ENCODE measurements at regions not wholly inside any gene's neighbourhood (a gene's known extent, or its start where the extent isn't known, plus 50 kb on each side); places are given as distances from the start of the nearest gene placed in this dataset.
"Not testable (repeated sequence)": the region's sequence is repeated elsewhere in the genome, so short reads cannot be mapped to it uniquely, and the experiment has no call there.

DNA sequence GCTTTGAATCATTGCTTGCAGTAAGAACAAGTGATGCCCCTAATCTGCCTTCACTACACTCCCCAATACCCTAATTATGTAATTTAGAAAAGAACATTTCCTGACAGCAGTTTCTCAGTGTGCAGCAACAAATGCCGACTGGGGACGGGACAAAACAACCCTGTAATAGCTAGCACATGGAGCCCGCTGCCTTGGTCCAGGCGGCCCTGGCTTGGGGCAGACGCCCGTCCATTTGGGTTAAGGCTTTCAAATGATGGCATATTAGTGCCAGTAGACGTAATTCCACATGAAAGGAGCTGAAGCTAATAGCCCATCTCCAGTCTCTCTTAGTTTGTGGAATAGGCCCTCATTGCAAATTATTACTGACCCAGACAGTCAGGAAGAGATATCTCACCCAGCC, 150.6 kb upstream of the PITX1 start:
- no peak for DNase-seq (ENCODE audit: extremely low read depth in 1 of 2, low read depth in 1 of 2)

DNA sequence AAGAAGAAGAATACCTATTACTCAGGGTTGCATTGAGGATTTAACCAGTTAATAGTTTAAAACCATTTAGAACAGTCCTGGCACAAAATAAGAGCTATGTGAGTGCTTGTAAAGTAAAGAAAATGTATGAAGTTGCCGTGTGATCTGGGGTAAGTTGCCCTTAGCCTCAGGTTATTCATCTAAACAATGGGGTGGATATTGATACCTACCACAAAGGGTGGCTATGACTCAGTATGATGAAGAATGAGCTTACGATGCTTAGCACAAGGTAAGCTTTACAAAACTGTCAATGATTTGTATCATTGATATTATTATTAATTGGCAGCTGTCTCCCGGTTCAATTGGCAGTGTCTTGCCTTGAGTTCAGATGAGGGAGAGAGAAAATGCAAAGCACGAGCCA, 149.4 kb upstream of the PITX1 start:
- no peak for DNase-seq (ENCODE audit: extremely low read depth in 1 of 2, low read depth in 1 of 2)

GRCh38 chr5:135182675-135183074, 148.6 kb upstream of the PITX1 start:
- DNase-seq (ENCODE audit: extremely low read depth in 1 of 2, low read depth in 1 of 2): no peak

GRCh38 chr5:135181653-135182052, 147.6 kb upstream of the PITX1 start:
- no peak for DNase-seq (ENCODE audit: extremely low read depth in 1 of 2, low read depth in 1 of 2)

- DNase-seq (ENCODE audit: extremely low read depth in 1 of 2, low read depth in 1 of 2): no peak
These were observed 145.4 kb upstream of the PITX1 start for GRCh38 chr5:135179308-135179980.

DNA sequence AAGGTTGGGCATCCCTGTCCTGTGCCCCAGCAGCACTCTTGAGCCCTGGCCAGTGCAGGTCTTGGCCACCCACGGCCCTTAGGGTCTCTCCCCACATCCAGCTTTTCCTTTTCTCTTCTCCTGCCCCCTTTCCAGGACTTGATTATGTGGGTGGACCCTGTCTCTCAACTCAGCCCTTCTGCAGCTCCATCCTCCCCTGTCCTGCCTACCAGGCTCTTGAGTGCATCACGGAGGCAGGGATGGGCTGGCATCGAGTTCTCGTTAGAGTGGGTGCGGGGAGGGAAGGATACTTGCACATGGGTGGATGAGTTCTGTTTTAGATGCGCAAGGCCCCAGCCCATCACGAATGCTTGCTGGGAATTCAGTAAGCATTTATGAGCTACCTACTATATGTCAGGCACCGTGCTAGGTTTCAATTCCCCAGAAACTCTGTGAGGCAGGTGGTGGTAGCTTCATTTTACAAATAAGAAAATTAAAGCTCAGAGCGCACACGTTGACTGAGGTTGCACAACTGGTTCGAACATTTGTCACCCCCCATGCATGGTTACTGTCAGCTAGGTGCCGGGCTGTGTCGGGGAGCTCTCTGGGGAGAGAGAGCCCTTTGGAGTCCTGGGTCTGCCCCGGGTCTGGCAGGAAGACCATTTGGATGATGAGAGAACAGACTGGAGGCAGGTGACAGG, 144.6 kb upstream of the PITX1 start:
- no peak for DNase-seq (ENCODE audit: extremely low read depth in 1 of 2, low read depth in 1 of 2)

GRCh38 chr5:135177591-135177990, 143.6 kb upstream of the PITX1 start:
- no peak for DNase-seq (ENCODE audit: extremely low read depth in 1 of 2, low read depth in 1 of 2)

DNA sequence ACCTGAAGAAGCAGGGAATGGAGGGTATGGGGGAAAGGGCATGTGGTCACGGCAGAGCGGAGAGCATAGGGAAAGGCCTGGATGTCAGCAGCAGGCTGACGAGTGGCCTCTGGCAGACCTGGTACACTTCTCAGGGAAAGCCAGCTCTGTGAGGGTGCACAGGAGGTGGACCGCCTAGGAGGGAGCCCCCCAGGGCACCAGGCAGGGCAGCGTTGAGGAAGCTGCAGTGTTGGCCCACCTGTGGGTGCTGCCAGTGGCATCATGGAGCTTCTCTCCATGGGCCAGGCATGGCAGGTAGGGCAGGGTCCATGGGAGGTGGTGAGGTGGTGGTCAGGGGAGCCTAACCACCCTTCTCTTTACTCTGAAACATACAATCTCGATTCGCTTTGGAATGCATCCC, 143.0 kb upstream of the PITX1 start:
- DNase-seq (ENCODE audit: extremely low read depth in 1 of 2, low read depth in 1 of 2): no peak

DNA sequence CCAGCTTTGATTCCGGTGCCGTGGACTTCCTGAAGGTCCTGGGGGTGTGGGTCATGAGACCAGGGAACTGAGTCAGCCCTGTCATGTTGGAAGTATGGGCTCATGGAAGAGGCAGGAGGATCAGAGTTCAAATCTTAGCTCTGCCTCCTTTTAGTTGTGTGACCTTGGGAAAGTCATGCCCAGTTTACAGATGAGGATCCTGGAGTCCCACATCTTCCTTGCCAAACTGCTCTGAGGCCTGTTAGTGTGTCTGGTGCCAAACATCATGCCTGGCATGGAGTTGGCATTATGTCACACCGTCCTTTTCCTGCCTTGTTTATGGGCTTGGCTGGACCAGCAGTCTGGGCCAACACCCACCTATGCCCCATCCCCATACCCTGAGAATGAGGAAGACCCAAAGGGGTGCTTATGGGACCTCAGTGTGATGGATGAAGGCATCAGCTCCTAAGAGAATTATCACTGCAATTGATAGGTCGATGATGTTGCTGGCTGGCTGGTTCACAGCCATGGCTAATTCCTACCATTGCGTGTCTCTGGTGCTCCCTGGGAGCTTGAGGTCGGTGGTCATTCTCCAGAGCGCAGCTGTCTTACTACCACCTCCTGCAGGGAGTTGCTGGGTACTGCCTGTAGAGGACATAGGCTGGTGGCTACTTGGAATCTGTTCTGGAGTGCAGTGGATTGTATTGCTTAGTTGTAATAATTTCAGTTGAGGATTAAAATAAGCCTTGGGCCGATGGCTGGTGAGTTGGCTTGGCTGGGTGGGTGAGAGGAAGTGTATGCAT, 140.5 kb upstream of the PITX1 start:
- DNase-seq (ENCODE audit: extremely low read depth in 1 of 2, low read depth in 1 of 2): no peak

DNA sequence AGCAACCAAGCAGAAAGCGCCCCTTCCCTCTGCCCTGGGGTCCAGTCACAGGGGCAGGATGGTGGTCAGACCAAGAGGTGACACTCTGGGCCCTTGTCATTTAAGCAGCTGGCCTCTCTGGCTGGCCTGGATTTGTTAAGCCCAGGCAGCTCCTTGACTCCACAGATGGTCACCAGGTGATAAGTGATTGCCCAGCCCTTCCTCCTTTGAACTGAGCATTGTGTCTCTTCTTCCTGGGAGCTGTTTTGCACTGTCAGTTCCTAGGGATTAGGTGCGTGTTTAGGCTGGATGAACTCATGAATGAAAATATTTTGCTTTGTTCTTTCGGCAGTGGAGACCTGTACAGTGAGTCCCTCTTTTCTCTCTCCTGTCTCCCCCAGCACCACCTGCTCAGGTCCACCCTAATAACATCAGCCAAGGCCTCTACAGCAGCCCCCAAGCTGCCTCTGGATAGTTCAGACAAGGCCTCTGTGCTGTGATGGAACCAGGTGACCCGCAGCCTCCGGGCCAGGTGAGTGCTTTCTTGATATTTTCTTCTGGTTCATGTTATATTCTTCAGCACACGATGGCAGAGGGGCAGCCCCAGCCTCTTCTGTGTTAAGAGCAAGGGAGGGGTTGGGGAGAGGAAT, 139.7 kb upstream of the PITX1 start:
- DNase-seq (ENCODE audit: extremely low read depth in 1 of 2, low read depth in 1 of 2): no peak

- no peak for DNase-seq (ENCODE audit: extremely low read depth in 1 of 2, low read depth in 1 of 2)
These were observed 138.7 kb upstream of the PITX1 start for GRCh38 chr5:135172718-135173117.

DNA sequence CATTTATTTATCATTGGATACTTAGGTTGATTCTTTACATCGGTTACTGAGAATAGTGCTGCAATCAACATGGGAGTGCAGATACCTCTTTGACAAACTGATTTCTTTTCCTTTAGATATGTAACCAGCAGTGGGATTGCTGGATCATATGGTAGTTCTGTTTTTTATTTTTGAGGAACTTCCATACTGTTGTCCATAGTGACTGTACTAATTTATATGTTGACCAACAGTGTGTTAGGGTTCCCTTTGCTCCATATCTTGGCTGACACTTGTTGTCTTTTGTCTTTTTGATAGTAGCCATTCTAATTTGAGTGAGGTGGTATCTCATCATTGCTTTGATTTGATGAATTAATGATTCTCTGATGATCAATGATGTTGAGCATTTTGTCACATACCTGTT, 137.3 kb upstream of the PITX1 start:
- DNase-seq (ENCODE audit: extremely low read depth in 1 of 2, low read depth in 1 of 2): no peak

- no peak for DNase-seq (ENCODE audit: extremely low read depth in 1 of 2, low read depth in 1 of 2)
These were observed 136.5 kb upstream of the PITX1 start for GRCh38 chr5:135170500-135170899.

GRCh38 chr5:135169753-135170152, 135.7 kb upstream of the PITX1 start:
- DNase-seq (ENCODE audit: extremely low read depth in 1 of 2, low read depth in 1 of 2): no peak

- DNase-seq (ENCODE audit: extremely low read depth in 1 of 2, low read depth in 1 of 2): no peak
These were observed 133.6 kb upstream of the PITX1 start for GRCh38 chr5:135167634-135168033.

DNA sequence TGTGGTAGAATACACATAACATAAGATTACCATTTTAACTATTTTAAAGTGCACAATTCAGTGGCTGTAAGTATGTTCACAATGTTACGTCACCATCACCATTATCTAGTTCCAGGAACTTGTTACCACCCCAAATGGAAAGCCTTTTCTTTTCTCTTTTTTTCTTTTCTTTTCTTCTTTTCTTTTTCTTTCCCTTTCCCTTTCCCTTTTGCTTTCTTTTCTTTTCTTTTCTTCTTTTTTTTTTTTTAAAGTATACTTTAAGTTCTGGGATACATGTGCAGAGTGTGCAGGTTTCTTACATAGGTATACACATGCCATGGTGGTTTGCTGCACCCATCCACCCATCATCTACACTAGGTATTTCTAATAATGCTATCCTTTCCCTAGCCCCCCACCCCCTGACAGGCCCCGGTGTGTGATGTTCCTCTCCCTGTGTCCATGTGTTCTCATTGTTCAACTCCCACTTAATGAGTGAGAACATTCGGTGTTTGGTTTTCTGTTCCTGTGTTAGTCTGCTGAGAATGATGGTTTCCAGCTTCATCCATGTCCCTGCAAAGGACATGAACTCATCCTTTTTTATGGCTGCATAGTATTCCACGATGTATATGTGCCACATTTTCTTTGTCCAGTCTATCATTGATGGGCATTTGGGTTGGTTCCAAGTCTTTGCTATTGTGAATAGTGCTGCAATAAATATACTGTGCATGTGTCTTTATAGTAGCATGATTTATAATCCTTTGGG, 131.0 kb upstream of the PITX1 start:
- DNase-seq (ENCODE audit: extremely low read depth in 1 of 2, low read depth in 1 of 2): not testable (repeated sequence)

GRCh38 chr5:135163964-135164363, 129.9 kb upstream of the PITX1 start:
- no peak for DNase-seq (ENCODE audit: extremely low read depth in 1 of 2, low read depth in 1 of 2)

DNA sequence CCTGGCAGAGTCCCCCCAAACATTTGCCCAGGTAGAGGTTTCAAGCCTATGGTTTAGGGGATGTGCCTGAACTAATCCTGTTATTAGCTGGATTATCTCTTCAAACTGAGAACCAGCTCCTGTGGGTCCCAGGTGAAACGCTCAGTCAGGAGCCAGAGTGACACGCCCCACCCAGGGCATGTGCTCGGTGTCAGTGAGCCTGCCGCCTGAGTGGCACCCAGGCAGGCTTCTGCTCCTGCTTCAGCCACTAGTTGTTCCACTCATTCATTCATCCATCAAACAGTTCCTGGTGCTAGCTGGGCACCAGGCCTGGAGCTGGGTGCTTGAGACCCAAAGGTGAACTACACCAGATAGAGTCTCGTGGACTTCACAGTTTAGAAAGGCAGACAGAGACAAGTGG, 129.4 kb upstream of the PITX1 start:
- no peak for DNase-seq (ENCODE audit: extremely low read depth in 1 of 2, low read depth in 1 of 2)

DNA sequence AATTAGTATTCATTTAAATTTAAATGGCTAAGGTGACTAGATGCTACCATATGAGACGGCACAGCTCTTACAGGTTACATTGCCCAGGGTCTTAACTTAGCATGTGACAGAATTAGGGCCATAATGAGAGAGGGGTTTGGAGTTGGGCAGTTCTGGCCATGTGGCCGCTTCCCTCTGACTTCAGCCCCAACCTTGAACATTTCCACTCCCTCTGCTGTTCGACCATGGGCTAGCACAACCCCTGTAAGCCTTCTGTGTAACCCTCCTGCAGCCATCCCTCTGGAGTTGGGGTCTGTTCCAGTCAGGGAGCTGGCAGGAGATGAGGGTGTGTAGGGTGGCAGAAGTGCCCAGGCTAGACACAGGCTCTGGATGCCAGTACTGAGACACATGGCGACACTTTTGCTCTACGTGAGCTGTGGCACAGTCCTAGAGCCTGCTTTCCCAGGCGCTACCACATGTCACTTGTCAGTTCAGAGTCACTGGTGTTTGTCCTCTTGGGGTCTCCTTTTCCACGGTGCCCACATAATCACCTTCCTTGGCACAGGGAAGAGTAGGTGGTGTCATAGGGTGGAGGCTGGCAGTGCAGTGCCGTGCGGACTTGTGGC, 128.7 kb upstream of the PITX1 start:
- no peak for DNase-seq (ENCODE audit: extremely low read depth in 1 of 2, low read depth in 1 of 2)

- DNase-seq (ENCODE audit: extremely low read depth in 1 of 2, low read depth in 1 of 2): no peak
These were observed 127.2 kb upstream of the PITX1 start for GRCh38 chr5:135161221-135161620.
